Spleen (tissue), 11 donors: ENCODE measurements at regions not wholly inside any gene's neighbourhood (a gene's known extent, or its start where the extent isn't known, plus 50 kb on each side); places are given as distances from the start of the nearest gene placed in this dataset.

Experiments used
- DNase-seq: peaks from one replicate; pipeline ENCODE4 v3.0.0-alpha.2; 2020
- H3K27ac ChIP-seq, 8 donors: fragments of 200-600 bp; sonication (generic) in 7 of 8; 1 replicate in 4 of 8; 2 replicates in 4 of 8; pipeline versions ENCODE4 v1.5.0 to v1.8.0; 2016 to 2021; ENCODE audit warnings: inconsistent platforms in 4 of 8, mild to moderate bottlenecking in 4 of 8, moderate library complexity in 1 of 8
- H3K27me3 ChIP-seq, 7 donors: fragments of 200-600 bp; sonication (generic) in 6 of 7; replicated peaks in 1 of 7; 1 replicate in 4 of 7; 2 replicates in 3 of 7; pipeline versions ENCODE4 v1.5.0 to v1.8.0; 2016 to 2021; ENCODE audit warnings: inconsistent platforms in 3 of 7, mild to moderate bottlenecking in 1 of 7
- H3K36me3 ChIP-seq, 6 donors: fragments of 200-600 bp; sonication (generic) in 5 of 6; 1 replicate in 4 of 6; 2 replicates in 2 of 6; pipeline versions ENCODE4 v1.5.0 to v1.8.0; 2016 to 2021; ENCODE audit warnings: inconsistent platforms in 2 of 6
- H3K4me1 ChIP-seq, 6 donors: fragments of 200-600 bp; sonication (generic) in 5 of 6; 1 replicate in 3 of 6; 2 replicates in 3 of 6; pipeline versions ENCODE4 v1.5.0 to v1.8.0; 2016 to 2021; ENCODE audit warnings: inconsistent platforms in 3 of 6
- H3K4me3 ChIP-seq, 8 donors: fragments of 200-600 bp; sonication (generic) in 7 of 8; 1 replicate in 4 of 8; 2 replicates in 4 of 8; pipeline versions ENCODE4 v1.5.0 to v1.8.0; 2016 to 2021; ENCODE audit warnings: inconsistent platforms in 4 of 8, mild to moderate bottlenecking in 4 of 8, moderate library complexity in 2 of 8
- H3K9me3 ChIP-seq, 8 donors: fragments of 200-600 bp; sonication (generic) in 7 of 8; 1 replicate in 4 of 8; 2 replicates in 4 of 8; pipeline versions ENCODE4 v1.5.0 to v1.8.0; 2016 to 2021; ENCODE audit warnings: inconsistent platforms in 4 of 8
- POLR2A ChIP-seq, 3 donors: fragments of 450-650 bp; IDR thresholded peaks; one replicate each; pipeline ENCODE4 v1.5.1; 2017; ENCODE audit warnings: antibody characterized with exemption in 3 of 3, mild to moderate bottlenecking in 1 of 3
- POLR2AphosphoS5 ChIP-seq, 3 donors: sonication (generic); formaldehyde crosslinking; IDR thresholded peaks; one replicate each; pipeline ENCODE4 v1.5.1; 2017; ENCODE audit warnings: antibody characterized with exemption in 3 of 3
- WGBS, 5 donors: extraction: QIAGEN DNeasy Blood & Tissue Kit in 3 of 5; methylation state at CpG; one replicate each; pipeline versions ENCODE4 v1.1.5 to v1.1.7; 2013 to 2018; 5-methylcytosine and 5-hydroxymethylcytosine counted together
- intact Hi-C: fragments of 100-400 bp; cut with DNase I; formaldehyde crosslinking; loops from one replicate; pipeline ENCODE4 v1.15.0; 2023; ENCODE audit warnings: low total_unique reads
- TF ChIP-seq, protein P1 (sequence below), 11 experiments: fragments of 200-600 bp in 7 of 11; fragments of 450-650 bp in 4 of 11; sonication (generic) in 4 of 11; IDR thresholded peaks in 8 of 11; conservative IDR thresholded peaks in 3 of 11; 1 replicate in 7 of 11; 2 replicates in 4 of 11; pipeline versions ENCODE4 v1.4.0 to v1.8.0; 2016 to 2021; ENCODE audit warnings: antibody characterized with exemption in 11 of 11, inconsistent platforms in 4 of 11, mild to moderate bottlenecking in 1 of 11
- donor health status: healthy with polysubstance abuse.
- donor health status: DM: no; HTN: no; CAD: no; lungs with moderate emphysema.
- donor health status: DM: no; HTN: no; CAD: no.
- donor health status: Bipolar disorder and iron deficiency.
- donor health status: healthy.
- donor health status: DM: no; HTN: no; CAD: no.
- donor health status: DM: yes; HTN: yes; CAD: no.

GRCh38 chr11:92390783-92391182 is 166.2 kb downstream of the FAT3 start:
- Histone ChIP-seq H3K4me3 (no peak overlapping the region), H3K36me3 (no peaks in the 10 kb centered on the region), H3K27me3 (no peaks in the 10 kb centered on the region), H3K4me1 (no peaks in the 10 kb centered on the region), H3K9me3 (no peaks in the 10 kb centered on the region), H3K27ac (no peak overlapping the region)
- TF ChIP-seq, protein P1, sequence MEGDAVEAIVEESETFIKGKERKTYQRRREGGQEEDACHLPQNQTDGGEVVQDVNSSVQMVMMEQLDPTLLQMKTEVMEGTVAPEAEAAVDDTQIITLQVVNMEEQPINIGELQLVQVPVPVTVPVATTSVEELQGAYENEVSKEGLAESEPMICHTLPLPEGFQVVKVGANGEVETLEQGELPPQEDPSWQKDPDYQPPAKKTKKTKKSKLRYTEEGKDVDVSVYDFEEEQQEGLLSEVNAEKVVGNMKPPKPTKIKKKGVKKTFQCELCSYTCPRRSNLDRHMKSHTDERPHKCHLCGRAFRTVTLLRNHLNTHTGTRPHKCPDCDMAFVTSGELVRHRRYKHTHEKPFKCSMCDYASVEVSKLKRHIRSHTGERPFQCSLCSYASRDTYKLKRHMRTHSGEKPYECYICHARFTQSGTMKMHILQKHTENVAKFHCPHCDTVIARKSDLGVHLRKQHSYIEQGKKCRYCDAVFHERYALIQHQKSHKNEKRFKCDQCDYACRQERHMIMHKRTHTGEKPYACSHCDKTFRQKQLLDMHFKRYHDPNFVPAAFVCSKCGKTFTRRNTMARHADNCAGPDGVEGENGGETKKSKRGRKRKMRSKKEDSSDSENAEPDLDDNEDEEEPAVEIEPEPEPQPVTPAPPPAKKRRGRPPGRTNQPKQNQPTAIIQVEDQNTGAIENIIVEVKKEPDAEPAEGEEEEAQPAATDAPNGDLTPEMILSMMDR (IDR thresholded peaks at IDR 0.05 in 8 of 11, conservative IDR thresholded peaks at IDR 0.05 in 3 of 11), result no peak
- TF ChIP-seq POLR2A (IDR thresholded peaks at IDR 0.05) (no peak), POLR2AphosphoS5 (IDR thresholded peaks at IDR 0.05) (no peak)
- intact Hi-C loops, result no loop called here
- no peak for DNase-seq

DNA sequence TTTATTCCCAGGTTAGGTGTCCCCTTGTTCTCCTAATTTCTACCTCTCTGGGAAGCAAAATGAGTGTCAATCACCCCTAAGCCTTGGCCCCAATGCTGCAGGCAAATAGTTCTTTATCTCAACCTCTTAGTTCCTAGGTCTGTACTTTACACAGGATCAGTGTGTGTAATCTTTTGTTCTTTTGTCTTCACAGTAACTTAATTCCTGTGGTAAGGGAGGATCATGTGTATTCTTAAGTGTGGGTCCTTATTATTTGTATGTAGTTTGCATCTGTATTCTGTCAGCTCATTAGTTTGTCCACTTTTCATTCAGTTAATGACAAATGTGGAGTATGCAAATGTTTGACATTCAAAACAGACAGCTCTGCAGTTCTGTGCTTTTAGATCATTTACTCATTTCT is 166.7 kb downstream of the FAT3 start:
- H3K27ac ChIP-seq, result no peak overlapping the region
- H3K36me3 ChIP-seq, result no peaks in the 10 kb centered on the region
- no peaks in the 10 kb centered on the region for H3K9me3 ChIP-seq
- intact Hi-C loops, result no loop called here
- H3K4me1 ChIP-seq, result no peaks in the 10 kb centered on the region
- H3K27me3 ChIP-seq, result no peaks in the 10 kb centered on the region
- TF ChIP-seq POLR2AphosphoS5 (IDR thresholded peaks at IDR 0.05), result no peak
- no peak for TF ChIP-seq POLR2A (IDR thresholded peaks at IDR 0.05)
- TF ChIP-seq, protein P1 (IDR thresholded peaks at IDR 0.05 in 8 of 11, conservative IDR thresholded peaks at IDR 0.05 in 3 of 11), result no peak
- H3K4me3 ChIP-seq, result no peak overlapping the region
- DNase-seq, result no peak

DNA sequence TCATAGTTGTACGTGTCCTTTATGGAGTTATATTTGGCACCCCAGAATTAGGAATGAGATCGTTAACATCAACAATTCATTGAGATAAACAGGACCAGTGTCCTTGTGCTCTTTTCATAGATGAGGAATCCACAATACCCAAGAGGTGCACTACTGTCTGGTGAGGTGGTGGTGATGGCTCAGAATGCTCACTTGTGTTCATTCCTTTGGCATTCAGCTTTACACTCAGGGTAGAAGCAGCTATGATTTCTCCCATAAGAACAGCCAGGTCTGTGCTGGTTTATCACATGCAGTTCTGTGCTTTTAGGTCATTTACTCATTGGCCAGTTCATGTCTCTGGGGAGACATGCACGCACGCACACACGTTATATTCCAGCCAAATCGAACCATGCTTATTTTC is 167.2 kb downstream of the FAT3 start:
- WGBS, 5 donors, result 78 to 88% (median 87%) methylated on average over 6 of the region's 6 CpGs
- Histone ChIP-seq H3K27me3 (no peaks in the 10 kb centered on the region), H3K36me3 (no peaks in the 10 kb centered on the region), H3K4me1 (no peaks in the 10 kb centered on the region), H3K27ac (no peak overlapping the region), H3K9me3 (no peaks in the 10 kb centered on the region), H3K4me3 (no peak overlapping the region)
- TF ChIP-seq, protein P1 (IDR thresholded peaks at IDR 0.05 in 8 of 11, conservative IDR thresholded peaks at IDR 0.05 in 3 of 11), result no peak
- TF ChIP-seq POLR2A (IDR thresholded peaks at IDR 0.05), result no peak
- no peak for DNase-seq
- intact Hi-C loops, result no loop called here

- intact Hi-C loops, result no loop called here
- peaks cover 0 to 4% (median 0%) of the 10 kb centered on the region in 7 donors for H3K27me3 ChIP-seq
- H3K36me3 ChIP-seq, result no peaks in the 10 kb centered on the region
- WGBS, 5 donors, result 78 to 88% (median 84%) methylated on average over 5 of the region's 5 CpGs
- no peaks in the 10 kb centered on the region for H3K4me1 ChIP-seq
- no peak overlapping the region for H3K27ac ChIP-seq
- H3K9me3 ChIP-seq, result no peaks in the 10 kb centered on the region
- DNase-seq, result no peak
- TF ChIP-seq POLR2A (IDR thresholded peaks at IDR 0.05), result no peak
- no peak overlapping the region for H3K4me3 ChIP-seq
These were observed 168.6 kb downstream of the FAT3 start for GRCh38 chr11:92393218-92393617.

GRCh38 chr11:92396133-92396532 is 171.5 kb downstream of the FAT3 start:
- intact Hi-C loops, result no loop called here
- WGBS, 5 donors, result 84 to 100% (median 90%) methylated on average over 1 of the region's 1 CpG

More at GRCh38 chr11:92396133-92396532, 171.5 kb downstream of the FAT3 start:
- Histone ChIP-seq H3K4me3 (no peak overlapping the region), H3K27ac (no peak overlapping the region), H3K9me3 (no peaks in the 10 kb centered on the region), H3K36me3 (no peaks in the 10 kb centered on the region), H3K27me3 (peaks cover 0 to 5% (median 0%) of the 10 kb centered on the region in 7 donors), H3K4me1 (no peaks in the 10 kb centered on the region)
- DNase-seq, result no peak
- TF ChIP-seq, protein P1 (IDR thresholded peaks at IDR 0.05 in 8 of 11, conservative IDR thresholded peaks at IDR 0.05 in 3 of 11), result no peak
- TF ChIP-seq POLR2A (IDR thresholded peaks at IDR 0.05) (no peak), POLR2AphosphoS5 (IDR thresholded peaks at IDR 0.05) (no peak)
